ENCODE measurements at regions not wholly inside any gene's neighbourhood (a gene's known extent, or its start where the extent isn't known, plus 50 kb on each side); places are given as distances from the start of the nearest gene placed in this dataset.

GRCh38 chr15:97566961-97567360, 393.5 kb upstream of the ARRDC4 start:
- TF ChIP-seq POLR2AphosphoS5 (IDR thresholded peaks at IDR 0.05; ENCODE audit: low read depth, low read length), result no peak
- no peak for TF ChIP-seq REST (IDR thresholded peaks at IDR 0.05; ENCODE audit: insufficient read depth in 1 of 2, low read depth in 2 of 2, low read length in 2 of 2)

All from PFSK-1 (cell line).